Right ventricle myocardium inferior (tissue), 1 donor: ENCODE measurements at regions not wholly inside any gene's neighbourhood (a gene's known extent, or its start where the extent isn't known, plus 50 kb on each side); places are given as distances from the start of the nearest gene placed in this dataset.
"Not testable (repeated sequence)": the region's sequence is repeated elsewhere in the genome, so short reads cannot be mapped to it uniquely, and the experiment has no call there.

Experiments
- ATAC-seq: fragments of 200-7000 bp; cut with Tn5 transposase; one replicate; pipeline ENCODE4 v1.9.1; 2020; ENCODE audit warnings: mild to moderate bottlenecking, moderate library complexity
- DNase-seq: peaks from one replicate; pipeline ENCODE4 v3.0.0; 2021; ENCODE audit errors: missing footprints
- intact Hi-C: fragments of 100-400 bp; cut with DNase I; formaldehyde crosslinking; loops from one replicate; pipeline ENCODE4 v1.11.0; 2022
- donor health status: DM: no; HTN: yes; CAD: no; lungs with severe emphysema.

GRCh38 chr13:90846936-90847335 lies 500.6 kb upstream of the MIR17HG start:
- intact Hi-C loops = no loop called here
- DNase-seq = no peak
- ATAC-seq = no peak

GRCh38 chr13:90853666-90854065 lies 493.8 kb upstream of the MIR17HG start:
- ATAC-seq, DNase-seq, intact Hi-C loops: not testable (repeated sequence)

- intact Hi-C loops = no loop called here
- no peak for ATAC-seq
- no peak for DNase-seq
These were observed 489.6 kb upstream of the MIR17HG start for GRCh38 chr13:90857921-90858320.

GRCh38 chr13:90866006-90866405 lies 481.5 kb upstream of the MIR17HG start:
- ATAC-seq = no peak
- intact Hi-C loops = loop anchor here (5.0 to 10.0 kb wide), 5 partner anchors 361 to 914 kb away; no protein-coding TSS in a partner anchor
- no peak for DNase-seq

- ATAC-seq (peak; percentile 80), DNase-seq (no peak)
- intact Hi-C loops = loop anchor here (5.0 to 10.0 kb wide), 5 partner anchors 363 to 915 kb away; no protein-coding TSS in a partner anchor
These were observed 480.2 kb upstream of the MIR17HG start for GRCh38 chr13:90867336-90867683.

GRCh38 chr13:90868321-90868920 lies 479.1 kb upstream of the MIR17HG start:
- no peak for DNase-seq
- ATAC-seq = no peak
- intact Hi-C loops = loop anchor here (5.0 to 10.0 kb wide), 5 partner anchors 364 to 916 kb away; no protein-coding TSS in a partner anchor

GRCh38 chr13:90869580-90869979 lies 477.9 kb upstream of the MIR17HG start:
- no peak for ATAC-seq
- DNase-seq = no peak
- intact Hi-C loops = loop anchor here (5.0 to 10.0 kb wide), 5 partner anchors 365 to 917 kb away; no protein-coding TSS in a partner anchor

GRCh38 chr13:90872491-90873025 lies 474.9 kb upstream of the MIR17HG start:
- intact Hi-C loops = no loop called here

GRCh38 chr13:90880790-90881189 lies 466.7 kb upstream of the MIR17HG start:
- ATAC-seq = no peak

More at GRCh38 chr13:90872491-90873025, 474.9 kb upstream of the MIR17HG start:
- DNase-seq (no peak), ATAC-seq (no peak)

GRCh38 chr13:90882551-90882950 lies 464.9 kb upstream of the MIR17HG start:
- ATAC-seq (no peak), DNase-seq (no peak)
- intact Hi-C loops = no loop called here

More at GRCh38 chr13:90880790-90881189, 466.7 kb upstream of the MIR17HG start:
- no peak for DNase-seq
- intact Hi-C loops = no loop called here

GRCh38 chr13:90883592-90883991 lies 463.9 kb upstream of the MIR17HG start:
- intact Hi-C loops = no loop called here
- DNase-seq = no peak
- ATAC-seq = no peak

- intact Hi-C loops = no loop called here
- ATAC-seq (no peak), DNase-seq (no peak)
These were observed 463.4 kb upstream of the MIR17HG start for GRCh38 chr13:90884066-90884465.

- no peak for DNase-seq
- ATAC-seq = no peak
- intact Hi-C loops = no loop called here
These were observed 457.3 kb upstream of the MIR17HG start for GRCh38 chr13:90889906-90890834.

GRCh38 chr13:90891329-90891728 lies 456.2 kb upstream of the MIR17HG start:
- intact Hi-C loops = no loop called here
- no peak for DNase-seq
- no peak for ATAC-seq

GRCh38 chr13:90893199-90893598 lies 454.3 kb upstream of the MIR17HG start:
- ATAC-seq, intact Hi-C loops, DNase-seq: not testable (repeated sequence)

- intact Hi-C loops = no loop called here
- ATAC-seq = no peak
- DNase-seq = no peak
These were observed 451.5 kb upstream of the MIR17HG start for GRCh38 chr13:90896002-90896401.

GRCh38 chr13:90898811-90899210 lies 448.7 kb upstream of the MIR17HG start:
- no peak for DNase-seq
- no peak for ATAC-seq
- intact Hi-C loops = no loop called here

GRCh38 chr13:90899416-90899815 lies 448.1 kb upstream of the MIR17HG start:
- intact Hi-C loops = no loop called here
- DNase-seq (no peak), ATAC-seq (no peak)

GRCh38 chr13:90902255-90902654 lies 445.2 kb upstream of the MIR17HG start:
- DNase-seq = no peak
- ATAC-seq = no peak
- intact Hi-C loops = no loop called here

- DNase-seq (no peak), ATAC-seq (no peak)
- intact Hi-C loops = no loop called here
These were observed 440.9 kb upstream of the MIR17HG start for GRCh38 chr13:90906554-90906953.
